ENCODE measurements at regions not wholly inside any gene's neighbourhood (a gene's known extent, or its start where the extent isn't known, plus 50 kb on each side); places are given as distances from the start of the nearest gene placed in this dataset.
A peak's percentile ranks its signal among the peaks of the same experiment; 100 is the strongest.

- DNase-seq (ENCODE audit: low read depth): no peak
- TF ChIP-seq, protein P1, sequence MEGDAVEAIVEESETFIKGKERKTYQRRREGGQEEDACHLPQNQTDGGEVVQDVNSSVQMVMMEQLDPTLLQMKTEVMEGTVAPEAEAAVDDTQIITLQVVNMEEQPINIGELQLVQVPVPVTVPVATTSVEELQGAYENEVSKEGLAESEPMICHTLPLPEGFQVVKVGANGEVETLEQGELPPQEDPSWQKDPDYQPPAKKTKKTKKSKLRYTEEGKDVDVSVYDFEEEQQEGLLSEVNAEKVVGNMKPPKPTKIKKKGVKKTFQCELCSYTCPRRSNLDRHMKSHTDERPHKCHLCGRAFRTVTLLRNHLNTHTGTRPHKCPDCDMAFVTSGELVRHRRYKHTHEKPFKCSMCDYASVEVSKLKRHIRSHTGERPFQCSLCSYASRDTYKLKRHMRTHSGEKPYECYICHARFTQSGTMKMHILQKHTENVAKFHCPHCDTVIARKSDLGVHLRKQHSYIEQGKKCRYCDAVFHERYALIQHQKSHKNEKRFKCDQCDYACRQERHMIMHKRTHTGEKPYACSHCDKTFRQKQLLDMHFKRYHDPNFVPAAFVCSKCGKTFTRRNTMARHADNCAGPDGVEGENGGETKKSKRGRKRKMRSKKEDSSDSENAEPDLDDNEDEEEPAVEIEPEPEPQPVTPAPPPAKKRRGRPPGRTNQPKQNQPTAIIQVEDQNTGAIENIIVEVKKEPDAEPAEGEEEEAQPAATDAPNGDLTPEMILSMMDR (IDR thresholded peaks at IDR 0.05; ENCODE audit: insufficient read depth, low read depth, low read length): no peak
- H3K4me3 ChIP-seq (ENCODE audit: low read depth, low read length): no peak overlapping the region
Observed at GRCh38 chr6:66740346-66740745, 1033.3 kb upstream of the EYS start.

GRCh38 chr6:66735106-66735890 lies 1028.3 kb upstream of the EYS start:
- DNase-seq (ENCODE audit: low read depth): peak; percentile 22
- no peak overlapping the region for H3K4me3 ChIP-seq (ENCODE audit: low read depth, low read length)
- TF ChIP-seq, protein P1 (IDR thresholded peaks at IDR 0.05; ENCODE audit: insufficient read depth, low read depth, low read length): no peak

DNA sequence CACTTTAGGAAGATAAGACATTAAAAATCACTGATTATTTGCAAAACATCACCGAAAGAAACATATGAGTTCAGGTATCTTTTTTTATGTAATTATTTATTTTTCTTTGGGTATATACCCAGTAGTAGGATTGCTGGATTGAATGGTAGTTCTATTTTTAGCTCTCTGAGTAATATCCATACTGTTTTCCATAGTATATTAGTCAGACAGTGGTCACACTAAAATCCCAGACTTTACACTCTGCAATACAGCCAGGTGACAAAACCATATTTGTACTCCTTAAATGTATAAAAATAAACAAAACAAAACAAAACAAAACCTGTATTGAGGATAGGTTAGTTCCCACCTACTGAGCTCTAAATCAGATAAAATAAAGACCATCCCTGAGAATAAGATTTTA lies 1024.3 kb upstream of the EYS start:
- DNase-seq (ENCODE audit: low read depth): no peak
- TF ChIP-seq, protein P1 (IDR thresholded peaks at IDR 0.05; ENCODE audit: insufficient read depth, low read depth, low read length): no peak
- H3K4me3 ChIP-seq (ENCODE audit: low read depth, low read length): no peak overlapping the region

GRCh38 chr6:66725670-66726069 lies 1018.6 kb upstream of the EYS start:
- TF ChIP-seq, protein P1 (IDR thresholded peaks at IDR 0.05; ENCODE audit: insufficient read depth, low read depth, low read length): no peak
- DNase-seq (ENCODE audit: low read depth): no peak
- no peak overlapping the region for H3K4me3 ChIP-seq (ENCODE audit: low read depth, low read length)

GRCh38 chr6:66717801-66718200 lies 1010.8 kb upstream of the EYS start:
- no peak overlapping the region for H3K4me3 ChIP-seq (ENCODE audit: low read depth, low read length)
- no peak for DNase-seq (ENCODE audit: low read depth)
- TF ChIP-seq, protein P1 (IDR thresholded peaks at IDR 0.05; ENCODE audit: insufficient read depth, low read depth, low read length): no peak

DNA sequence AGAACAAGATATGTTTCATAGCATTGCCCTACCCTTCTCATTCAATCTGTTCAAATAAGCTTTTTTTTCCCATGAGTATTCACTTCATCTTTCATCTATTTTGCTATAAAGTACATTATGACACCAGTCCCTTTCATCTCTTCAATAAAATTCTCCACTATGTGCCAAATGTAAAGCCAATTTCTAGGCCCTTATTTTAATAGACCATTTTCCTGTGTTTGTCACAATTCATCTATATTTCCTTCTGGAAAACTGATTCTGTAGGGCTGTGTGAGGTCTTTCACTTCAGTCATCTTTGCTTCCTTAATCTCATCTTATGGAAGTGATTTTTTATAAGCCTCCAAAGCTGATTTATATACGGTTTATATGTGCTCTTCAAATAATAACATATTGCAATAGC lies 992.4 kb upstream of the EYS start:
- TF ChIP-seq, protein P1 (IDR thresholded peaks at IDR 0.05; ENCODE audit: insufficient read depth, low read depth, low read length): no peak
- H3K4me3 ChIP-seq (ENCODE audit: low read depth, low read length): no peak overlapping the region
- no peak for DNase-seq (ENCODE audit: low read depth)

- TF ChIP-seq, protein P1 (IDR thresholded peaks at IDR 0.05; ENCODE audit: insufficient read depth, low read depth, low read length): no peak
- no peak for DNase-seq (ENCODE audit: low read depth)
- H3K4me3 ChIP-seq (ENCODE audit: low read depth, low read length): no peak overlapping the region
Observed at GRCh38 chr6:66689608-66690007, 982.6 kb upstream of the EYS start.
